G401 (cell line): ENCODE measurements at regions not wholly inside any gene's neighbourhood (a gene's known extent, or its start where the extent isn't known, plus 50 kb on each side); places are given as distances from the start of the nearest gene placed in this dataset.
"Not testable (repeated sequence)": the region's sequence is repeated elsewhere in the genome, so short reads cannot be mapped to it uniquely, and the experiment has no call there.

Experiments
- DNase-seq: peaks from one replicate; pipeline ENCODE4 v3.0.0-alpha.2; 2015; ENCODE audit warnings: low spot score
- in situ Hi-C: cut with HindIII; loops from 2 replicates; pipeline ENCODE4 v1.10.0; 2016; ENCODE audit warnings: low sequenced_read_pairs, mixed read lengths

GRCh38 chr16:26464576-26465266, 602.0 kb upstream of the C16orf82 start:
- in situ Hi-C loops: no loop called here
- DNase-seq: no peak

- DNase-seq, in situ Hi-C loops: not testable (repeated sequence)
These were observed 592.3 kb upstream of the C16orf82 start for GRCh38 chr16:26474405-26474804.

- in situ Hi-C loops: no loop called here
- peak; percentile 3 for DNase-seq
These were observed 591.1 kb upstream of the C16orf82 start for GRCh38 chr16:26475596-26475995.

GRCh38 chr16:26491101-26491670, 575.5 kb upstream of the C16orf82 start:
- DNase-seq: no peak
- in situ Hi-C loops: no loop called here

- DNase-seq: no peak
- in situ Hi-C loops: no loop called here
These were observed 574.8 kb upstream of the C16orf82 start for GRCh38 chr16:26491962-26492361.

DNA sequence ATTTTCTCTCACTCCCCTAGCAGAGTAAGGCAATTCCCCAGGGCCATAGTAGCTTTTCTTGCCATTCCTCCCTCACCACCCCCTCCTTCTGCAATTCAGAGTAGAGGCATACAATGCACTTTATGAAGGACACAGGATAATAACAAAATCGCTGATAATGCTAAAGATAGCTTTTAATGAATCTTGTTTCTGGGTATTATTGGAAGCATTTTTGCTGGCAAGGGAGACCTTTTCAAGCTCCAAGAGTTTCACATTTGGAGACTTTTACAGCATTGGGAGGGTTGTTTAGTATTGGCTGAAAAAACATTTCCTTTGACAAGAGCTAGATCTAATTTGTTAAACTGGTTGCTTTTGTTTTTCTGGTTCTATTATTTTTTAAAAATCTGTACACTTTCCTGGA, 573.0 kb upstream of the C16orf82 start:
- DNase-seq: no peak
- in situ Hi-C loops: no loop called here

- DNase-seq: no peak
- in situ Hi-C loops: no loop called here
These were observed 568.8 kb upstream of the C16orf82 start for GRCh38 chr16:26497896-26498295.

DNA sequence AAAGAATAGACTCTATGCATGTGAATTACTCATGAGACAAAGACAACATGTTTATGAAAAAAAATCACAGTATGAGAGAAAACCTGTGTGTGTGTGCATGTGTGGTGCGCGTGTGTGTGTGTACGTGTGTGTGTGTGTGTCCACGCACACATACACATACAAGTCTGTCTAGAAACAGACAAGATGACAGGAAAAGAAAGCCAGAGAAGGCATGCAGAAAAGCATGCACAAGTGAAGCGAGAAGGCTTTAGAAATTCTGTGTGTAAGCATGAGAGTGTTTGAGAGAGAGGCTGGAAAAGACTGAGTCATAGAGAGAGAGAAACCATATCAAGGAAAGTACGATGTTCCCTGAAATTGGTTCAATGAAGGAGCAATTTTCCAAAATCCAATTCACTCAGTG, 566.4 kb upstream of the C16orf82 start:
- in situ Hi-C loops: no loop called here
- no peak for DNase-seq

DNA sequence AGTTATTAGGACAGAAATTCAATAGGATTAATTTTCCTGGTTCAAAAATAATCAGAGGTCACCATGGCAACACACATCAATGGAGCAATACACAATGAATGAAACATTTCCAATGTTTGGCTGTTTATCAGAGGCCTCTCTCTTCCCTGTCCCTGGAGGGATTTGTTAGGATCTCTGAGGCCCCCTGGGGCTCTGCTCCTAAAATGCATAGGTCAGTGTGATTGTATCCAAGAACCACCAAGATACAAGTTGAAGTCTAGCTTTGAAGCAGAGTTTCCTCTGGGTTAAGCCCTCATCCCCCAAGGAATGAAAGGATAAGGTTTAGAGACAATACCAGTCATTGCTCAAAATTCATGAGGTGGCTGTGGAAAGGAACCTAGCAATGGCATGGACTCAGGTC, 561.2 kb upstream of the C16orf82 start:
- no peak for DNase-seq
- in situ Hi-C loops: no loop called here

GRCh38 chr16:26508946-26509345, 557.8 kb upstream of the C16orf82 start:
- in situ Hi-C loops, DNase-seq: not testable (repeated sequence)

DNA sequence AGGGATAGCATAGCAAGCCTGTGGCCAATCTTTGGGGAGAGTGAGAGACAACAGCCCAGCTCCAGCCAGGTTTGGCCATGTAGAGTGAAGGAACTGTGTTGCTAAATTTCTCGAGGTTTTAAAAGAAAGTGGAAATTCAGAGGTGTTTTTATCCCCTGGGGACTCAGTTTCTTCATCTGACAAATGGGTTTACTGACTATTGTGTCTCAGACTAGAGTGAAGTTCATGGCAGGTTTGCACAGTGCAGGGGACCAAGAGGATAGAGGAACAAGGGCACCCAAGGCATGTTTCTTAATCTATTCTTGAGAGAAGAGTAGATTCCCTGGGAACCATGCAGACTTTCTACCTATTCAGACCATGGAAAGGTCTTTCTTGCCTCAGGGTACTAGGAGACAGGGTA, 555.8 kb upstream of the C16orf82 start:
- in situ Hi-C loops: no loop called here
- no peak for DNase-seq

DNA sequence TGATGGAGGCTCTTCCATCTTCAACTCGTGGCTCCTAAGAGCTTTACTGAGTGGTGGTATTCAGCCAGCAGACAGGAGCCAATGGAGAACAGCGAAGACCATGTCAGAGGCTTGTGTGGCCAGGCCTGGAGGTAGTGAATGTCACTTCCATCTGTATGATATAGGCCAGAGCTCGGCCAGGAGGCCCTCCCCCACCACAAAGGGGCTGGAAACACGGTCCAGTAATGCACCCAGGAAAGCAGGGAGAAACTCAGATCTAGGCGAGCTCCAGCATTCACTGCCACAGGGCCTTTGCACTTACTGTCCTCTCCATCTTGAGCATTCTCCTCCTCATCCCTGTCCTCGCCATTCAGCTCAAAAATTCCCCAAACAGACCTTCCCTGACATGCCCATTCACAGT, 555.3 kb upstream of the C16orf82 start:
- in situ Hi-C loops: no loop called here

DNA sequence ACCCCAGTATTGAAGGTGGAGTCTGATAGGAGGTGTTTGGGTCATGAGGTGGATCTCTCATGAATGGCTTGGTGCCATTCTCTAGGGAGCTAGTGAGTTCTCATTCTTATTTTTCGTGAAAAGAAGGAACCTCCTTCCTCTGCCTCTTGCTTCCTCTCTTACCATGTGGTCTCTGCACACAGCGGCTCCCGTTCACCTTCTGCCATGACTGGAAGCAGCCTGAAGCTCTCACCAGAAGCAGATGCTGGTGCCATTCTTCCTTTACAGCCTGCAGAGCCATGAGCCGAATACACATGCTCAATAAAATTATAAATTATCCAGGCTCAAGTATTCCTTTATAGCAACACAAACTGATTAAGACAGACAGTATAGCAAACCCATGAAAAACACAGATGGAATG, 545.1 kb upstream of the C16orf82 start:
- in situ Hi-C loops: no loop called here
- DNase-seq: no peak

More for the DNA sequence above, 555.3 kb upstream of the C16orf82 start:
- DNase-seq: no peak

DNA sequence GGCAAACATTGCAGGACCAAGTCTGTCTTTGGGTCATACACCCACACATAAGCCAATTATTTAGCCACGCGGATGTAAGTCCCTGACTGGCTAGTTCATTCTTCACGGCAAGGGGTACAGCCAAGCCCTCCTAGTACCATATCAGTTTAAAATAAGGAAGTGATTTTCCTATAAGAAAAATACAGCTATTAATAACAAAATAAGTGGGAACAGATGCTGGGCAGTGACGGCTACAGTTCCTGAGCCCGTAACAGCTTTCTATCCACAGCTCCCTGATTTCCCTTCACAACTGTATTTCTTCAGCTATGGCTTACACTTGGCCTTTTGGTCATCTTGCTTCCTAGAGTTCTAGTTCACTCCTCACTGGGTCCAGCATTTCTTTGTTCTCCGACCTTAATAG, 542.4 kb upstream of the C16orf82 start:
- in situ Hi-C loops: no loop called here
- no peak for DNase-seq

DNA sequence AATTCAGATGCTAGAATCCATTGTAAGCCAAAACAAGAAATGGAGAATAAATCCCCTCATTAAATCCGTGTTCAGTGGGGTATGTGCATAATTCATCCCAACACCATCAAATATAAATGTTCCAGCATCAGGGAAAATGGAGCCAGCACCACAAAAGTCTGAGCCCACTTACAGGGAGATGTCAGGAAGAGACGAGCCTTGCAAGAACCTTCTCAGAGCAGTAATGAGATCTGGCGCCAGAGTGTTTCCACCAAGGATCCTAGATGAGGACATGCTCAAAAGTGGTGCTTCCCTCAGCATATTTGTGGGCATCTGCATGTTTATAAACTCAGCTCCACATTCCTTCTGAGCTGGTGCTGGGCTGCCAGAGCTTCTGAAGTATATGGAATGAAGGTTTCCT, 541.9 kb upstream of the C16orf82 start:
- DNase-seq: no peak
- in situ Hi-C loops: no loop called here

DNA sequence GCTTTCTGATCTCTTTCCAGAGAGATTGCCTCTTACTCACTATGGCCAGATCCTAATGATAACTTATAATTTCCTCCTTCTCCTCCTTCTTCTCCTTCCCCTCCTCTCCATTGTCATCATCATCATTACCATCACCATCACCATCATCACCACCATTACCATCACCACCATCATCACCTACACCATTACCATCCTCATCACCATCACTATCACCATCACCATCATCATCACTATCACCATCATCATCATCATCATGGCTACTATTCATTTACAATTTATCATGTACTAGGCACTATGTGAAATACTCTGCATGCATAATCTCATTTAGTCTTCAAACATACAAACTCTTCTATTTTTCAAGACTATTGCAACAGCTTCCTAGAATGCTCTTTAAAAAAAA, 540.9 kb upstream of the C16orf82 start:
- in situ Hi-C loops: no loop called here
- no peak for DNase-seq

- no peak for DNase-seq
- in situ Hi-C loops: no loop called here
These were observed 540.1 kb upstream of the C16orf82 start for GRCh38 chr16:26526633-26527032.

- in situ Hi-C loops: no loop called here
- DNase-seq: no peak
These were observed 536.0 kb upstream of the C16orf82 start for GRCh38 chr16:26530584-26531289.

DNA sequence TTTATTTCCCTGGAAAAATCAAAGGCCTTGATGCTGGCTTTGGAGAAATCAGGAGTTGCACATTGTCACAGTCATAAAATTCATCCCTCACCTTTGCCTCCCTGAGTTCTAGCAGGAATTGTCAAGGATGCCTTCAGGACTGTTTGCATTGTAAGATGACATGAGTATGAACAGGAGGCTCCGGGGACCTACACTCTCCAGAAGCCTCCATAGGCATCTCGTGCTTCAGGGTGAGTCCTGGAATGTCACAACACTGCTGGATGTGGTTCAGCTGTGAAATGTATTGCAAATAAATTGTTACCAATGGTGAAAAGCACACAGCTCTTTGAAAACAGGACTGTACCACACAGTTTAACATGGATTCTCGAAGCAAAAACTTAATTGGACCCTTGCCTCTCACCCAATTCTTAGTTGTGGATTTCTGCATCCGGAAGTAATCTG, 535.4 kb upstream of the C16orf82 start:
- DNase-seq: no peak
- in situ Hi-C loops: no loop called here

DNA sequence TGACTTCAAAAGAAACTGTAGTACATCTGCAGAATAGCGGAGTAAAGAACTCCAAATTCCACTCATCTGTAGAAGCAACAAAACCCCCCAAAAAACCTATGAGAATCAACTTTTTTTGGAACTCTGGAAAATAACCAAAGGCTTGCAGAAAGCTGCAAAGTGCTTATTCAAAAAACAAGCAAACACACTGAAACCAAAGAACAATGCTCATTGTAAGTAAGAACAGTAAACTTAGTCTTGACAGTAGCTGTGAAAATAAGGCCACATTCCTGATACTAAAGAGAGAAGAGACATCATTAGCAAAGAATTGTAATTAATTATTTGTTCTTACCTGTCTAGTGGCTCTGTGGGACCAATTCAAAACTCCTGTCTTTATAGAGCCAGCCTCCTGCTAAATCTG, 534.3 kb upstream of the C16orf82 start:
- DNase-seq: no peak
- in situ Hi-C loops: no loop called here

DNA sequence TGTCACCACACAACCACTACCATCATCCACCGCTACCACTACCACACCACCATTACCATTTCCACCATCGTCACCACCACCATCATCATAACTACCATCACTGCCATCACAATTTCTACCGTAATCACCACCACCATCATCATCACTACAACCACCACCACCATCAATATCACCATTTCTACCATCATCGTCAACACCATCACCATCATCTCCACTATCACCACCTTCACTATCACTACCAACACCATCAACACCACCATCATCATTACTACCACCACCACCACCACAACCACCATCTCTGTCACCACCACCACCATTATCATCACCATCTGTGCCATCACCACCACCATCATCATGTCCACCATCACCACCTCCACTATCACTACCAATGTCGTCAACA, 524.5 kb upstream of the C16orf82 start:
- no peak for DNase-seq
- in situ Hi-C loops: no loop called here
